KBM-7 (cell line): ENCODE measurements at regions not wholly inside any gene's neighbourhood (a gene's known extent, or its start where the extent isn't known, plus 50 kb on each side); places are given as distances from the start of the nearest gene placed in this dataset.
"Not testable (repeated sequence)": the region's sequence is repeated elsewhere in the genome, so short reads cannot be mapped to it uniquely, and the experiment has no call there.

ENCODE experiments used
- DNase-seq: peaks from one replicate; pipeline ENCODE4 v3.0.0-alpha.2; 2015
- in situ Hi-C: fragments of 300-500 bp; cut with MboI; formaldehyde crosslinking; loops from 2 replicates; pipeline ENCODE4 v1.14.3; 2020; ENCODE audit warnings: low sequenced_read_pairs, low pct_unique_long_range_greater_than_20kb, mixed read lengths

DNA sequence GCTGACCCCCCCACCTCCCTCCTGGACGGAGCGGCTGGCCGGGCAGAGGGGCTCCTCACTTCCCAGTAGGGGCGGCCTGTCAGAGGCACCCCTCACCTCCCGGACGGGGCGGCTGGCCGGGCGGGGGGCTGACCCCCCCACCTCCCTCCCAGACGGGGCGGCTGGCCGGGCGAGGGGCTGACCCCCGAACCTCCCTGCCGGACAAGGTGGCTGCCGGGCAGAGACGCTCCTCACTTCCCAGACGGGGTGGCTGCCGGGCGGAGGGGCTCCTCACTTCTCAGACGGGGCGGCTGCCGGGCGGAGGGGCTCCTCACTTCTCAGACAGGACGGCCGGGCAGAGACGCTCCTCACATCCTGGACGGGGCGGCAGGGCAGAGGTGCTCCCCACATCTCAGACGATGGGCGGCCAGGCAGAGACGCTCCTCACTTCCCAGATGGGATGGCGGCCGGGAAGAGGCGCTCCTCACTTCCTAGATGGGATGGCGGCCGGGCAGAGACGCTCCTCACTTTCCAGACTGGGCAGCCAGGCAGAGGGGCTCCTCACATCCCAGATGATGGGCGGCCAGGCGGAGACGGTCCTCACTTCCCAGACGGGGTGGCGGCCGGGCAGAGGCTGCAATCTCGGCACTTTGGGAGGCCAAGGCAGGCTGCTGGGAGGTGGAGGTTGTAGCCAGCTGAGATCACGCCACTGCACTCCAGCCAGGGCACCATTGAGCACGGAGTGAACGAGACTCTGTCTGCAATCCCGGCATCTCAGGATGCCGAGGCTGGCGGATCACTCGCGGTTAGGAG is 66.2 kb upstream of the PAPPA2 start:
- DNase-seq, in situ Hi-C loops: not testable (repeated sequence)

- no peak for DNase-seq
- in situ Hi-C loops = no loop called here
Measured at GRCh38 chr1:176391621-176392020, 71.4 kb upstream of the PAPPA2 start.

DNA sequence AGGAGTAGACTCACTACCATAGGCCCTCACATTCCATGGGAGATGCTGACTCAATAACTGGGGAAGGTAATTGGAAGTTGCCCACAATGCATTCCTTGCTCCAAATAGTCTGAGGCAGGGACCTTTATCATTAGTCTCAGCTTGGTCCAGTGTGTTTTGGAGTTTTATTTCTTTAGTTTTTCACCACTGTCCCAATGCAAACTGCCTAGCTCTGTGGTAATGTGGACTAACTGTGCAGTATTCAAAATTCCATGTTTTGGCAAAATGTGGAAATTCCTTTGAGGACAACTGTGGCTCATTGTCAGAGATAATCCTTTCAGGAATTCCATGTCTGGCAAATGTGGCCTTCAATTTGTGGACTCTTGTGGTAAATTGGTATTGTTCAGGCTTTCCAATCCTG is 78.1 kb upstream of the PAPPA2 start:
- in situ Hi-C loops = no loop called here
- DNase-seq = no peak

- no peak for DNase-seq
- in situ Hi-C loops = no loop called here
Measured at GRCh38 chr1:176382163-176382562, 80.8 kb upstream of the PAPPA2 start.

- in situ Hi-C loops = no loop called here
- no peak for DNase-seq
Measured at GRCh38 chr1:176379626-176380339, 83.2 kb upstream of the PAPPA2 start.

DNA sequence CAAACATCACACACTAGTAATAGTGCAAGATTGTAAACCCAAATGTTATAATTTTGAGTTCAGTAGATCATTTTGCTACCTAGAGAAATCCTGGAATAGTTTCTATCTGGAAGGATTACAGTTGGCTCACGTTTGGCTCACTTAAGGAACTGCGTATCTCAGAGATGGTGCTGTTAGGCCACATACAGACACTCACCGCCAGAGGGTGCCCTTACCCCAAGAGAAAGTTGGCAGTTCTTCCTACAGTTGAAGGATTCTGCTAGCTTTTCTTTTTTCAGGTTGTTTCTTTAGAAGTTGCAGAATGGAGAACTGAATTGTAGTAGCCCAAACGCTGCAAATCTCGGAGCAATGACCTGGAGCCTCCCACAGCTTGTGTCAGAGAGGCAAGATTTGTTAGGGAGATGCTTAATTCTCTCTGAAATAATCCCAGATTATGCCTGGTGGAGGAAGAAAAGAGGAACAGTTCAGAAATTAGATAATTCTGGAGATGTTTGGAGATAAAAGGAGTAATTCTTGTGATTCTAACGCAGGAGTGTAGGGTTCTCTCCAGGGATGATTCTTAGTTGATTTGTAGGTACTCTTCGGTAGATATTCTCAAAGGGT is 87.9 kb upstream of the PAPPA2 start:
- in situ Hi-C loops = no loop called here
- DNase-seq = peak; percentile 76

DNA sequence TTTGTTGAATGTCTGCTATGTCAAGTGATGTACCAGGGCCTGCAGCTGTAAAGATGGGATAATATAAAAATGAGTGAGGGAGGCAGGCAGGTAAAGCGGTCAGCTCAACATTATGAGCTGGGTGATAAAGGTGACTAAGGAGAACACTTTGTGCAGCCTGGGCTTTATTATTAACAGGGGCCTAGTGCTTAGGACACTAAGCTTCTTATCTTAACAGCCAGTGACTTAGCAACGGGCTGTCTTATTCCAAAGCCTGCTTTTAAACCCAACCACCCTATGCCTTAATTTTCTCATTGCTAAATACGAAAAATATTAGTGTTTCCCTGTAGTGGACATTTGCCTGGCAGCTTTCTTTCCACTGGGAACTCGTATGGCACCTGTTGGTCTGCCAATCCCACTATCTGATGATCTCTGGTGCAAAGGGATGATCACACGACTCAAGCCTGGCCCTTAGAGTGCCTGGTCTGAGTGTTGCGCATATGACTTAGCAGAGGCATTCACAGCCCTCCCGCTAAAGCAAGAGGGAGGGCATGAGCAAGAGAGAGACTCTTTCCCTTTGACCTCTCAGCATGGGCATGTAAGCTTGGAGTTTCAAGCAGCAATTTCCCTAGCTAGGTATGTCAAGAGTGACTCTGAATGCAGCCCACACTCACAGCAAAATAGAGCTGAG is 98.6 kb upstream of the PAPPA2 start:
- in situ Hi-C loops = no loop called here
- no peak for DNase-seq

DNA sequence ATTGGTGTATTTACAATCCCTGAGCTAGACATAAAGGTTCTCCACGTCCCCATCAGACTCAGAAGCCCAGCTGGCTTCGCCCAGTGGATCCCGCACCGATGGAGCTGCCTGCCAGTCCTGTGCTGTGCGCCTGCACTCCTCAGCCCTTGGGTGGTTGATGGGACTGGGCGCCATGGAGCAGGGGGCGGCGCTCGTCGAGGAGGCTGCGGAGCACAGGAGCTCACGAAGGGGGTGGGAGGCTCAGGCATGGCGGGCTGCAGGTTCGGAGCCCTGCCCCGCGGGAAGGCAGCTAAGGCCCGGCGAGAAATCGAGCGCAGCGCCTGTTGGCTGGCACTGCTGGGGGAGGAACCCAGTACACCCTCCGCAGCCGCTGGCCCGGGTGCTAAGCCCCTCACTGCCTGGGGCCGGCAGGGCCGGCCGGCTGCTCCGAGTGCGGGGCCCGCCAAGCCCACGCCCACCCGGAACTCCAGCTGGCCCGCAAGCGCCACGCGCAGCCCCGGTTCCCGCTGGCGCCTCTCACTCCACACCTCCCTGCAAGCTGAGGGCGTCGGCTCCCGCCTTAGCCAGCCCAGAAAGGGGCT is 113.8 kb upstream of the PAPPA2 start:
- DNase-seq, in situ Hi-C loops: not testable (repeated sequence)

GRCh38 chr1:176341656-176342055 is 121.3 kb upstream of the PAPPA2 start:
- in situ Hi-C loops = no loop called here
- no peak for DNase-seq

DNA sequence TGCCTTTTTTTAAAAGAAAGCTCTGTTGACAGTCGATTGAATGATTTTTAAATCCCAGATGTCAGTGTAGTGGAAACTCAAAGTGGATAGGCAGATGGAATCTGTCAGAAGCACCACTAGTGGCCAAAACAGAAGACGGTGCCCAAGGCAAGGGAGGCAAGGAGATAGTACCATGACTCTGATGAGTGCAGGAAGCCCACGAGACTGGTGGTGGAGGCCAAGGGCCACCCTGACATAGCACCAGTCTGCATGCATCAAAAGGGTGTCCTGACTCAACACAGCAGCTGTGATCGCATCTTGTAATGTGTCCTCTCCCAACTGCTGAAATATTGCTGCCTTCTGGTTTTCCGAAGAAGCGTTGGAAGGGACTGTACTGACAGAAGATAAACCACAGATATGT is 124.1 kb upstream of the PAPPA2 start:
- in situ Hi-C loops = no loop called here
- no peak for DNase-seq

- in situ Hi-C loops = no loop called here
- DNase-seq = no peak
Measured at GRCh38 chr1:176330782-176331181, 123.7 kb upstream of the COP1 start.

GRCh38 chr1:176325664-176326063 is 118.6 kb upstream of the COP1 start:
- in situ Hi-C loops = no loop called here
- no peak for DNase-seq

- in situ Hi-C loops = no loop called here
- no peak for DNase-seq
Measured at GRCh38 chr1:176323472-176323871, 116.4 kb upstream of the COP1 start.

- in situ Hi-C loops = no loop called here
- DNase-seq = no peak
Measured at GRCh38 chr1:176315519-176316220, 108.6 kb upstream of the COP1 start.

GRCh38 chr1:176296602-176297001 is 89.5 kb upstream of the COP1 start:
- DNase-seq, in situ Hi-C loops: not testable (repeated sequence)

DNA sequence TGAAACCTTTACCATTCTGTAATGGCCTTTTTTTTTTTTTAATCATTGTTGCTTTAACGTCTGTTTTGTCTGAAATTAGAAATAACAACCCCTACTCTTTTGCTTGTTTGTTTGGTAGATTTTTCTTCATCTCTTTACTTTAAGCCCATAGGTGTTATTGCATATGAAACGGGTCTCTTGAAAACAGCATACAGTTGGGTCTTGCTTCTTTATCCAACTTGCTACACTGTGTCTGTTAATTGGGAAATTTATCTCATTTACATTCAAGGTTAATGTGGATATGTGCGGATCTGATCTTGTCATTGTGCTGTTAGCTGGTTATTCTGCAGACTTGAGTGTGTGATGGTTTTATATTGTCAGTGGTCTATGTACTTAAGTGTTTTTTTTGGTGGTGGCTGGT is 78.9 kb upstream of the COP1 start:
- in situ Hi-C loops = no loop called here
- DNase-seq = no peak

DNA sequence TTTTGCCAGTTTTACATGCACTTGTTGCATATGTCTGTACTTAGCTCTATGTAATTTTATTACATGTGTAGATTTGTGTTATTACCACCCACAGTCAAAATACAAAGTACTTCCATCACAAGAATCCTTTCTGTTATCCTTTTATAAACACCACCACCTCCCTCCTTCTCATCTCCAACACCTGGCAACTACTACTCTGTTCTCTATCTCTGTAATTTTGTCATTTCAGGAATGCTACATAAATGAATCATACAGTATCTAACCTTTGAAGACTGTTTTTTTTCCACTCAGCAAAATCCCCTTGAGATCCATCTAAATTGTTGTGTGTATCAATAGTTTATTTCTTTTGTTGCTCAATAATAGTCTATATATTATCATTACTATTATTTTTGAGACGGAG is 64.5 kb upstream of the COP1 start:
- in situ Hi-C loops = no loop called here

More for the DNA sequence above, 64.5 kb upstream of the COP1 start:
- DNase-seq = no peak
